GM12878 (cell line): ENCODE measurements at regions not wholly inside any gene's neighbourhood (a gene's known extent, or its start where the extent isn't known, plus 50 kb on each side); places are given as distances from the start of the nearest gene placed in this dataset.
A peak's percentile ranks its signal among the peaks of the same experiment; 100 is the strongest.
"Not testable (repeated sequence)": the region's sequence is repeated elsewhere in the genome, so short reads cannot be mapped to it uniquely, and the experiment has no call there.

Experiments
- ATAC-seq: fragments of 200-7000 bp; cut with Tn5 transposase; 3 replicates; pipeline ENCODE4 v1.9.1; 2020; ENCODE audit warnings: mild to moderate bottlenecking, moderate library complexity
- BruUV-seq: library from RNA; stranded (reverse); fragments of 400-500 nt; replicated peaks from 2 replicates; lab custom pipeline; 2021; lab: Mats Ljungman, UMichigan
- CTCF ChIA-PET: fragments of 300-600 bp; sonication (Branson Sonifier 250); formaldehyde crosslinking; extraction: SDS; loops from one replicate; lab custom pipeline; 2021; ENCODE audit warnings: inconsistent platforms; lab: Yijun Ruan, JAX
- POLR2A ChIA-PET: fragments of 350-600 bp; formaldehyde crosslinking; extraction: SDS; loops from one replicate; lab custom pipeline; 2021; ENCODE audit warnings: inconsistent platforms; lab: Charles Lee
- RAD21 ChIA-PET: fragments of 300-600 bp; sonication (Branson Sonifier 250); formaldehyde crosslinking; loops from one replicate; lab custom pipeline; 2023; ENCODE audit warnings: antibody characterized with exemption; ENCODE audit not compliant: unreplicated experiment; lab: Charles Lee
- SMC1A ChIA-PET: fragments of 300-600 bp; sonication (Branson Sonifier 250); formaldehyde crosslinking; loops from one replicate; lab custom pipeline; 2023; ENCODE audit not compliant: unreplicated experiment, uncharacterized antibody; lab: Charles Lee
- DNase-seq: peaks from one replicate; pipeline ENCODE4 v3.0.0-alpha.2; 2011; ENCODE audit warnings: low read depth, low spot score
- FAIRE-seq: peaks from 3 replicates; lab custom pipeline; 2011; peaks lifted over from hg19 to GRCh38; lab: Jason Lieb, UNC
- H2AFZ ChIP-seq: 2 replicates; pipeline ENCODE4 v1.6.0; 2011; ENCODE audit warnings: low read depth, low read length, control low read depth; ENCODE audit not compliant: control insufficient read depth
- H3K27ac ChIP-seq: 2 replicates; pipeline ENCODE4 v1.5.1; 2011; ENCODE audit warnings: control low read depth; ENCODE audit not compliant: control insufficient read depth, insufficient read depth
- H3K27me3 ChIP-seq, 2 experiments: replicated peaks in 1 of 2; 2 replicates each; pipeline versions ENCODE4 v1.6.0 to v1.6.1; 2011; ENCODE audit warnings: low read length in 1 of 2; ENCODE audit not compliant: control insufficient read depth in 2 of 2, insufficient read depth in 2 of 2
- H3K36me3 ChIP-seq, 2 experiments: 2 replicates each; pipeline ENCODE4 v1.5.1; 2011; ENCODE audit warnings: low read length in 1 of 2; ENCODE audit not compliant: control insufficient read depth in 2 of 2, insufficient read depth in 2 of 2
- H3K4me1 ChIP-seq: 2 replicates; pipeline ENCODE4 v1.6.1; 2011; ENCODE audit warnings: mild to moderate bottlenecking, low read length, moderate library complexity, mixed read lengths; ENCODE audit not compliant: control insufficient read depth, insufficient read depth
- H3K4me2 ChIP-seq: 2 replicates; pipeline ENCODE4 v1.6.0; 2011; ENCODE audit warnings: control low read depth; ENCODE audit not compliant: control insufficient read depth, insufficient read depth
- H3K4me3 ChIP-seq: fragments of 200-600 bp; sonication (generic); 2 replicates; pipeline ENCODE4 v1.5.1; 2016
- H3K79me2 ChIP-seq: 2 replicates; pipeline ENCODE4 v1.6.0; 2011; ENCODE audit warnings: low read length; ENCODE audit not compliant: control insufficient read depth, insufficient read depth
- H3K9ac ChIP-seq: 2 replicates; pipeline ENCODE4 v1.8.0; 2011; ENCODE audit warnings: low read length, control low read depth, mixed read lengths; ENCODE audit not compliant: control insufficient read depth, insufficient read depth
- H3K9me3 ChIP-seq: replicated peaks from 3 replicates; pipeline ENCODE4 v1.5.1; 2011; ENCODE audit warnings: mild to moderate bottlenecking, low read length; ENCODE audit not compliant: control insufficient read depth, insufficient read depth
- H4K20me1 ChIP-seq: 2 replicates; pipeline ENCODE4 v1.6.0; 2011; ENCODE audit not compliant: control insufficient read depth, insufficient read depth
- ATF7 ChIP-seq: fragments of 450-650 bp; IDR thresholded peaks from 2 replicates; pipeline ENCODE4 v1.6.1; 2016; ENCODE audit warnings: low read depth, mild to moderate bottlenecking
- KDM1A ChIP-seq: fragments of 200-600 bp; sonication (generic); IDR thresholded peaks from 2 replicates; pipeline ENCODE4 v1.6.1; 2016; ENCODE audit warnings: borderline replicate concordance
- MTA2 ChIP-seq: fragments of 450-650 bp; IDR thresholded peaks from 2 replicates; pipeline ENCODE4 v1.6.1; 2016; ENCODE audit warnings: low read depth, mild to moderate bottlenecking, moderate library complexity
- MYC ChIP-seq: IDR thresholded peaks from 2 replicates; pipeline ENCODE4 v1.6.1; 2011; ENCODE audit warnings: mild to moderate bottlenecking, low read length, moderate library complexity, inconsistent platforms; ENCODE audit not compliant: insufficient read depth, insufficient replicate concordance, insufficient read length, severe bottlenecking
- NR2C1 ChIP-seq: fragments of 450-650 bp; IDR thresholded peaks from 2 replicates; pipeline ENCODE4 v1.6.1; 2017; ENCODE audit warnings: antibody characterized with exemption, mild to moderate bottlenecking, moderate library complexity
- NR2F1 ChIP-seq: fragments of 450-650 bp; conservative IDR thresholded peaks from 2 replicates; pipeline ENCODE4 v1.6.1; 2017; ENCODE audit warnings: mild to moderate bottlenecking
- SMAD5 ChIP-seq: IDR thresholded peaks from 2 replicates; pipeline ENCODE4 v1.6.1; 2016; ENCODE audit warnings: antibody characterized with exemption, low read depth
- WGBS: methylation state at CpG from one replicate; pipeline ENCODE4 v1.1.6; 2016; ENCODE audit warnings: low lambda C conversion rate; ENCODE audit not compliant: insufficient replicate concordance, insufficient coverage; ENCODE audit errors: missing lambda C conversion rate; 5-methylcytosine and 5-hydroxymethylcytosine counted together
- in situ Hi-C: fragments of 300-500 bp; cut with MboI; formaldehyde crosslinking; loops from 9 replicates; pipeline ENCODE4 v1.14.3; 2018; ENCODE audit warnings: mixed read lengths
- intact Hi-C: fragments of 100-400 bp; cut with micrococcal nuclease; formaldehyde crosslinking; loops from one replicate; pipeline ENCODE4 v1.14.2; 2022; ENCODE audit not compliant: unreplicated experiment

DNA sequence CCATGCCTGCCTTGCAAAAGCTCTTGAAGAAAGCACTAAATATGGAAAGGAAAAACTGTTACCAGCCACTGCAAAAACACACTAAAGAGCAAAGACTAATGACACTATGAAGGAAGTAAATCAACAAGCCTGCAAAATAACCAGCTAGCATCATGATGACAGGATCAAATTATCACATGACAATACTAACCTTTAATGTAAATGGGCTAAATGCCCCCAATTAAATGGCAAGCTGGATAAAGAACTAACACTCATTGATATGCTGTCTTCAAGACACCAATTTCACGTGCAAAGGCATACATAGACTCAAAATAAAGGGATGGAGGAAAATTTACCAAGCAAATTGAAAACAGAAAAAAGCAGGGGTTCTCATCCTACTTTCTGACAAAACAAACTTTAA, 231.8 kb upstream of the RGMB start:
- intact Hi-C loops = no loop called here
- no TSS peak for BruUV-seq
- Histone ChIP-seq H2AFZ (no peak overlapping the region), H3K27ac (no peak overlapping the region), H4K20me1 (no peaks in the 10 kb centered on the region), H3K4me1 (no peaks in the 10 kb centered on the region), H3K36me3 (no peaks in the 10 kb centered on the region), H3K4me2 (no peak overlapping the region), H3K9me3 (no peaks in the 10 kb centered on the region), H3K27me3 (no peaks in the 10 kb centered on the region), H3K4me3 (no peak overlapping the region)
- ChIA-PET POLR2A (no interaction called here), CTCF (no interaction called here), RAD21 (no interaction called here)
- FAIRE-seq (no peak), ATAC-seq (no peak), DNase-seq (no peak)
- in situ Hi-C loops = no loop called here
- no peak for TF ChIP-seq MYC
- no peak for TF ChIP-seq NR2C1
- TF ChIP-seq NR2F1 = no peak
- TF ChIP-seq, all 136 proteins: peak for 0
- Histone ChIP-seq H3K9ac (no peak overlapping the region), H3K79me2 (no peaks in the 10 kb centered on the region)
- SMC1A ChIA-PET = interaction anchor here (0.9 to 1.1 kb wide), 2 partner anchors 159 to 229 kb away, joined by 3 read pairs; no protein-coding TSS in a partner anchor
- 0% methylated on average over 1 of the region's 1 CpG for WGBS

DNA sequence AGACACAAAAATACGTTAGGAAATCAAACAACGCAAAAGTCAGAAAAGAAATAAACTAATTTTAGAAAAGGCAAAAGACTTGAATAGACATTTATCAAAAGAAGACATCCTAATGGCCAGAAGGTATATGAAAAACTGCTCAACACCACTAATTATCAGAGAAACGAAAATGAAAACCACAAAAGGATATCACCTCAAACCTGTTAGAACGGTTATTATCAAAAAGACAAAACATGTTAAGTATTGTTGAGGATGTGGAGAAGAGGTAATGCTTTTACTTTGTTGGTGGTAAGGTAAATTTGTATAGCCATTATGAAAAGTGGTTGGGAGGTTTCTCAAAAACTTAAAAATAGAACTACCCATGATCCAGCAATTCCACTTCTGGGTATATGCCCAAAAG, 230.0 kb upstream of the RGMB start:
- in situ Hi-C loops = no loop called here
- 23% methylated on average over 4 of the region's 4 CpGs for WGBS
- H3K36me3 ChIP-seq = no peaks in the 10 kb centered on the region
- H3K27me3 ChIP-seq = no peaks in the 10 kb centered on the region
- no peak overlapping the region for H2AFZ ChIP-seq
- CTCF ChIA-PET = no interaction called here
- no peaks in the 10 kb centered on the region for H4K20me1 ChIP-seq
- BruUV-seq = no TSS peak
- H3K4me1 ChIP-seq = no peaks in the 10 kb centered on the region
- no peak overlapping the region for H3K4me2 ChIP-seq
- 0 out of 2 replicates have a peak, but pooled peaks have one; percentile 19 for TF ChIP-seq ATF7
- TF ChIP-seq SMAD5 = no peak
- peak; percentile 56 for TF ChIP-seq MTA2
- no peak for TF ChIP-seq KDM1A
- RAD21 ChIA-PET = no interaction called here
- FAIRE-seq (peak; percentile 66), DNase-seq (no peak), ATAC-seq (peak; percentile 49; the same call in 2 of the 3 replicates)
- no peak overlapping the region for H3K4me3 ChIP-seq
- POLR2A ChIA-PET = no interaction called here
- no peaks in the 10 kb centered on the region for H3K9me3 ChIP-seq
- H3K9ac ChIP-seq = no peak overlapping the region
- SMC1A ChIA-PET = interaction anchor here (0.9 kb wide), 1 partner anchor 19 kb away, joined by 3 read pairs; no protein-coding TSS in a partner anchor
- H3K27ac ChIP-seq = no peak overlapping the region
- H3K79me2 ChIP-seq = no peaks in the 10 kb centered on the region
- intact Hi-C loops = no loop called here

DNA sequence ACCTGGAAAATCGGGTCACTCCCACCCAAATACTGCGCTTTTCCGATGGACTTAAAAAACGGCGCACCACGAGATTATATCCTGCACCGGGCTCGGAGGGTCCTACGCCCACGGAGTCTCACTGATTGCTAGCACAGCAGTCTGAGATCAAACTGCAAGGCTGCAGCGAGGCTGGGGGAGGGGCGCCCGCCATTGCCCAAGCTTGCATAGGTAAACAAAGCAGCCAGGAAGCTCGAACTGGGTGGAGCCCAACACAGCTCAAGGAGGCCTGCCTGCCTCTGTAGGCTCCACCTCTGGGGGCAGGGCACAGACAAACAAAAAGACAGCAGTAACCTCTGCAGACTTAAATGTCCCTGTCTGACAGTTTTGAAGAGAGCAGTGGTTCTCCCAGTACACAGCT, 226.5 kb upstream of the RGMB start:
- in situ Hi-C loops, H3K9ac ChIP-seq, FAIRE-seq, H3K27ac ChIP-seq, H4K20me1 ChIP-seq, H2AFZ ChIP-seq, POLR2A ChIA-PET, SMC1A ChIA-PET, CTCF ChIA-PET, H3K4me2 ChIP-seq, H3K79me2 ChIP-seq, H3K4me3 ChIP-seq, BruUV-seq, H3K4me1 ChIP-seq, H3K9me3 ChIP-seq, DNase-seq, H3K36me3 ChIP-seq, H3K27me3 ChIP-seq, intact Hi-C loops, ATAC-seq, RAD21 ChIA-PET: not testable (repeated sequence)
- 23% methylated on average over 9 of the region's 14 CpGs for WGBS
